ENCODE measurements at regions not wholly inside any gene's neighbourhood (a gene's known extent, or its start where the extent isn't known, plus 50 kb on each side); places are given as distances from the start of the nearest gene placed in this dataset.

DNA sequence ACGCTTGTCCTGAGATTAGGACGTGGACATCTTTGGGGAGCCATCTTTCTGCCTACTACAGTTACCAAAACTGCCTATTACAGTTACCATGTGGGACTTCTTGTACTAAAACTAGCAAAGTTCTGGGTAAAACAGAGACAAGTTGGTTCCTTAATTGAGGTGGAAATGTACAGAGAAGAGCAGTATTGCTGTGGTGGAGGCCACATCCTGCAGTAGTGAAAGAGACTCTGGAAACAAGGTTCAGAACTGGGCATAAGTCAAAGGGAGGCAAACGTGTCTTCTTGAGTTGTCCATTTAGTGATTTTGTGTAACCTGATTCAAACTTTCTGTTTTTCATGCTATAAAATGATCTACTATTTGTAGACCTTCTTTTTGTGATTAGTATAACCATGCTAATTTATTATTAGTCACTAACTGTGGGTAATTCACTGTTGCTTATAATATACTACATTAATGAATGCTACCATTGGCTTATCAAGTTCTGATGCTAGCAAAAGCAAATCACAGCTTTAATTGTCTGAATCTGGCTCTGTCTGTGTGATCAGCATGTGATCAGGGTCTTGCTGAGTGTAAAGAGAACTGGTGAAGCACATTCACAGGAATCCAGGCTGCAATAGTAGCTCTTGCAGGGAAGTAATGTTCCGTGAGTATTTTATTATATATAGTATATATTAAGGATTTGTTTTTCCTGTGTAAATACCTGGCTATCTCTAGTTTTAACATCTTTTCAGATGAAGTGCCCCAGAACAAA lies 207.9 kb upstream of the GAP43 start:
- DNase-seq (no peak), ATAC-seq (ENCODE audit: poor library complexity) (no peak)
- intact Hi-C loops (cut with DNase I), result no loop called here

DNA sequence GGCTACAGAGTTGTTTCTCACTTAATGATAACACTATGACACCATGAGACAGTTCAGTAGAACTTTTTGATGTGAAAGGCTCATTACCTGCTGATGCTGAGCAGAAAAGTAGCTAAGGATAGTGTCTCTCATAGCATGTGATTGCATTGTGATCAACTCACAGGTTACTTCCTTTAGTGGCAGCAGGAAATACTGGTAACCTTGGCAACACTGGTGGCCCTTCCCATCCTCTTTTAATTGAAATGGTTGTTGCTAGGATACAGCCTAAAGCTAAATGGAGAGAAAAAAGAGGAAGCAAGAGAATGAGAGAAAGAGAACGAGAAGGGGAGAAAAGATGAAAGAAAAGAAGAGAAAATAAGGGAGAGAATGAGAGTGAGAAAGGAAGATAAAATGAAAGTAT lies 204.7 kb upstream of the GAP43 start:
- ATAC-seq (ENCODE audit: poor library complexity) (no peak), DNase-seq (no peak)
- intact Hi-C loops (cut with DNase I), result no loop called here

- ATAC-seq (ENCODE audit: poor library complexity), result no peak
- DNase-seq, result no peak
- intact Hi-C loops (cut with DNase I), result no loop called here
Observed at GRCh38 chr3:115420086-115420485, 203.2 kb upstream of the GAP43 start.

- DNase-seq, result no peak
- intact Hi-C loops (cut with DNase I), result no loop called here
- ATAC-seq (ENCODE audit: poor library complexity), result no peak
Observed at GRCh38 chr3:115423170-115423569, 200.1 kb upstream of the GAP43 start.

DNA sequence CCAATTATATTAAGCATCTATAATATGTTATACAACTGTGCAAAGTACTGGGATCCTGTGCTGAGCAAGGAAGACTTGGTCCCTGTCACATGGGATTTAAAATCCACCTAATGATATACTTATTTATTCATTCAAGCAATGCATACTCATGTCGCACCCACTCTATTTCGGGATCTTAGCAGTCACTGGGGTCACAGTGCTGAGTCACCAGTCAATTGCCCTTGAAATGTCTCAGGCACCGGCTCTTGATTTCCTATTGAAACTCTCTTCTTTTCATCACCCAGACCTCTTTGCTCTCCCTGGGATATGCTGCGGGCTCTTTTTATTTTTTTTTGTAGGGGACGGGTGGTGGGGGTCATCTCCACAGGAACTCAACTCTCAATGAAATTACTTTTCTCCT lies 194.5 kb upstream of the GAP43 start:
- intact Hi-C loops (cut with DNase I), result no loop called here
- ATAC-seq (ENCODE audit: poor library complexity) (peak; percentile 51), DNase-seq (no peak)

DNA sequence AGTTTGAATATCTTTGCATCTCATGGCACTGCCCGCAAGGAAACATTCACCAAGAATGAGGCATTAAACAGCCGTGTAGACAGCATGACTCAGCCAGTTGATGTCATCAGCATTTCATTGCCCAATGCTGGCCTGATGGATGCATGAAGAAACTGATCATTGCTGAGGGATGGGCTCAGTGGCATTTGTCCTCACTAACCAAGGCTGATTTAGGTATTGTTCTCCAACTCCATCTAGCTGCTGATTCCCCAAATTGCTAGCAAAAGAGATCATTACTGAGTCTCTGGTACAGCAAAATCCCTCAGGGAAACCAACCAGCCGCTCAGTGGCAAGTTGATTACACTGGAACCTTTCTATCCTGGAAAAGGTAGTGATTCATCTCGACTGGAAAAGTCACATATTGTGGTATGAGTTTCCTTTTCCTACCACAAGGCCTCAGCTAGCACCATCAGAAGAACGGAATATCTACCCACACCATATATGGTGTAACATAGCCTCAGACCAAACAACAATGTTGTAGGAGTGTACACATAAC lies 186.5 kb upstream of the GAP43 start:
- no peak for DNase-seq
- intact Hi-C loops (cut with DNase I), result loop anchor here (10.0 kb wide), 1 partner anchor 222 kb away; no protein-coding TSS in a partner anchor
- no peak for ATAC-seq (ENCODE audit: poor library complexity)

DNA sequence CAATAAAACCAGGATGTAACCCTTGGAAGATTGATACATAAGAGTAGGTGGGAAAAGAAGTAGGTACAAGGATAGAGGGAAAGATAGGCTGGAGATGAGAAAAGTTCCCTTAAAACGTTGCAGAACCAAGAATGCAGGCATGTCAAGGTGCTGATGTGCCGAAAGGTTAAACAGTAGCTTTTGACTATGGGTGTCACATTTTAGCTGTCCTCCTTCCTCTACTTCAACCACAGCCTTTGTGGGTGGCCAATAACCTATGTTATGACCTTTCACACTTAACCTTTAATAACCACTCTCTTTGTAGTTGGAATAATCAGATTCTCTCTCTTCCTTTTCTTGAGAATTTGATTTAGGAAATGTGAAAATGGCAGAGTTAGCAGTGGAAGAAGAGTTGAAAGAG lies 184.5 kb upstream of the GAP43 start:
- intact Hi-C loops (cut with DNase I), result loop anchor here (10.0 kb wide), 1 partner anchor 224 kb away; no protein-coding TSS in a partner anchor

DNA sequence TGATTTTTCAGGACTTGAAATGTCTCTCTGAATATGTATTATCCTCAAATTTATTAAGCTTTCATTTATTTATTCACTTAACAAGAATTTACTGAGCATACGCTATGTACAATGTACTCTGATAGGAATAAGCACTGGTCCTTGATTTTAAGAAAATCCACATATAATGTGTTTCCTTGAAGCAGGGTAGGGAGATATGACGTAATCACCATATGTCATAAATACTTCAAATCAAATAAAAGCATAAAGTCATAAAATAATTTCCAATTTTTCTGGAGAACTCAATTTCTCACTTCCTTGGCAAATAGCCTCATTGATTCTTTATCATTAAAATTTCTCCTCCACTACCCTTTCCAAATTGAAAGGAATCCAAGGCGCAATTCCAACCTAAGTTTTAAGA lies 177.8 kb upstream of the GAP43 start:
- intact Hi-C loops (cut with DNase I), result no loop called here
- ATAC-seq (ENCODE audit: poor library complexity) (no peak), DNase-seq (no peak)

More for the DNA sequence above, 184.5 kb upstream of the GAP43 start:
- DNase-seq (no peak), ATAC-seq (ENCODE audit: poor library complexity) (no peak)

DNA sequence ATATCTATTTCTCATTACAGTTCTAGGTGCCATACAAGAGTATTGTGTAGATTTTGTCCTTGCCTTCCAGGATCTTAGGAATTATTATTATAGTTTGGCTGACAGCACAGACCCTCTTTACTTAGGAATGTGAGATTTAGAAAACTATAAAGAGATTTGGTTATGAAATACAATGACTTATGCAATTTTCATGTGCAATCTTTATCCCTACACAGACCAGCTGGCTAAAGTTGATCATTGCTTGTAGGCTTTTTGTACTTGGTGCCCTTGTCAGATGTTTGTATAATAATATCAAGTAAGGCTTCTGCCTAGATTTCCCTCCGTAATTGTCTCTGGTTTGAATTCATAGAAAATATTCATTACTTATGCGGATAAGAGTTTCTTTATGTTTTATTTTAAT lies 174.5 kb upstream of the GAP43 start:
- no peak for DNase-seq
- intact Hi-C loops (cut with DNase I), result no loop called here
- no peak for ATAC-seq (ENCODE audit: poor library complexity)

GRCh38 chr3:115450036-115450435 lies 173.3 kb upstream of the GAP43 start:
- ATAC-seq (ENCODE audit: poor library complexity) (no peak), DNase-seq (no peak)
- intact Hi-C loops (cut with DNase I), result no loop called here

GRCh38 chr3:115464036-115464435 lies 159.3 kb upstream of the GAP43 start:
- intact Hi-C loops (cut with DNase I), result no loop called here
- ATAC-seq (ENCODE audit: poor library complexity) (no peak), DNase-seq (no peak)

DNA sequence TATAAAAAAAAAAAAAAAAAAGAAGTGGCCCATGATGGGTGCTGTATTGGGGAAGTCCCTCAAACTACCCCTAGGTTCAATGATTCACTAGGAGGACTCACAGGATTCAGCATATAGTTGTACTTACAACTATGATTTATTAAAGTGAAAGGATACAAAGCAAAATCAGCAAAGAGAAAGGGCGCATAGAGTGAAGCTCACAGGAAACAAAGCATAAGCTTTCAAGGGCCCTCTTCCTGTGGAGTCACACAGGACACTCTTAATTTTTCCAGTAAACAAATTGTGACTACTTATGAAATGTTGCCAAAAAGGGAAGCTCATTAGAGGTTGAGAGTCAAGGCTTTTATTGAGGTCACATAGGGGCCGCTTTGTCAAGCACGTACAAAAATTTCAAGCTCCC lies 153.7 kb upstream of the GAP43 start:
- intact Hi-C loops (cut with DNase I), result no loop called here
- ATAC-seq (ENCODE audit: poor library complexity) (no peak), DNase-seq (no peak)

DNA sequence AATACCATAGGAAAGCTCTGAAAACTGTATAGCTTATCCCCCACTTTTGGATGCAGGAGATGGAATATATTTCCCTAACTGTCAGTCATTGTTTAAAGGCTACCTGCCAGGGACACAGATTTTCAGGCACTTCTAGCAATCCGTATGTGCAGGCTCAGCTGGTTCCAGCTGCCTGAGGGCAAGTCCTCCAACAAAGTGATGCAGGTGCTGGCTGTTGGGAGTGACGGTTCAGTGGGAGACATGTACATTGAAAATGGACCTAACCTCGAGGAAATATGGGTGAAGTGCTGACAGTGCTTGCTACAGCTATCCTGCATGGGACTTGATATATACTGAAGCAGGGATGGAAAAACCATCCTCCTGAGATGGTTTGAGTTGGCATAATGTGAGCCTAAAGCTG lies 153.1 kb upstream of the GAP43 start:
- ATAC-seq (ENCODE audit: poor library complexity) (no peak), DNase-seq (no peak)
- intact Hi-C loops (cut with DNase I), result no loop called here

DNA sequence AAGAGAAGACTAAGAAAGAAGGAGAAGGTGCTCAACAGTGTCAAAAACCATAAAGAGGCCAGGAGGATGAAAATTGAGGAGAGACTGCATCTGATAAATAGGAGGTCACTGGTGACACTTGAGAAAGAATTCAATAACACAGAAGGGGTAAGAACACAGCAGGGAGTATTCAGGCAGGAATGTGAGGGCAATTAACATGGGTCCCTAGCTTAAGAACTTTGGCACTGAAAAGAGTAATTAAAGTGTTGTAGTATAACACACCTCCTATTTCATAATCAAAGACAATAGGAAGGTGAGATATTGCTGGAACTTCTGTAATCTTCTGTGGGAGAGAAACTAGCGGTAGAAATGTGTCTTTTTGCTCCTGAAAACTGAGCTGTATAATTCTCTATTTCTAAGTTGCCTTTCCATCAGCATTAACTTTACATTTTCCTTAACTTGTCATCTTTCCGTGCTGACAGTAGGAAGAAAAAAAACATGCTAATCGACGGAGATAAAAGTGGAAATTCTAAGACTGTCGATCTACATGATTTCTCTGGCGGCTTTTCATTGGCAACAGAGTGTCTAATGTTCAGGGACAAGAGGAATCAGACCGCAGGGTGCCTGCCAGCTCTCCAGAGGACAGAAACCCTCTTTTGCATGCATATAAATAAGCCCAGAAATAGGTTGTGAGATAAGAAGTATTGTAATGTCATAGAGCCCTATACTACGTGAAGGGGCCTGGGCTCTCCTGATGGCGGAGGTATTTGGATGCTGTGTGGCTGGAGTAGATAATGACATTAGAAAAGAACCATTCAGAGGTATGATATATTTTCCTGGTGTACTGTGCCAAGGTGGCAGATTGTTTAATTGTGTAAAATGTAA lies 147.9 kb upstream of the GAP43 start:
- ATAC-seq (ENCODE audit: poor library complexity) (peak; percentile 87), DNase-seq (peak; percentile 52)
- intact Hi-C loops (cut with DNase I), result no loop called here

DNA sequence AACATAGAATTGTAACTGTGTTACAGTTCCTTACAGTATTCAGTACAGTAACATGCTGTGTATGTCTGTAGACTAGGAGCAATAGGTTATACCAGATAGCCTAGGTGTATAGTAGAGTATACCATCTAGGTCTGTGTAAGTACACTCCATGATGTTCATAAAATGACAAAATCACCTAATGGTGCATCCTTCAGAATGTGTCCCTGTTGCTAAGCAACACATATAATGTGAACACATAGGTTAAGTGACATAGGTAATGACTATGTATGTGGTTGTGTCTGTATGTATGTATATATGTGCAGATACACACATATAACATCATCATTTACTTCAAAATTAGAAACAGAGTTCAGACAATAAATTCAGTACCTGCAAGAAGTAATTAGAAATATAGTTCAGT lies 146.8 kb upstream of the GAP43 start:
- no peak for ATAC-seq (ENCODE audit: poor library complexity)
- no peak for DNase-seq
- intact Hi-C loops (cut with DNase I), result no loop called here

DNA sequence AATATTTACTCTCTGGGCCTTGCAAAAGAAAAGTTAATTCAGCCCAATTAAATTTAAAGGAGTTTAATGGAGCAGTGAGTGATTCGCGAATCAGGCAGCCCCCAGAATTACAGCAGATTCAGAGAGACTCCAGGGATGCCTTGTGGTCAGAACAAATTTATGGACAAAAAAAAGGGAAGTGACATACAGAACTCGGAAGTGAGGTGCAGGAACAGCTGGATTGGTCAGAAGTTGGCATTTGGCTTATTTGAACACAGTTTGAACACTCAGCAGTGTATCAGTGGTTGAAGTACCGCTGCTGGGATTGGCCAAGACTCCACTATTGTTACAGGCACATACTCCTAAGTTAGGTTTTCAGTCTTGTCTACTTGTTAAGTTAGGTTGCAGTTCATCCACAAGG lies 145.0 kb upstream of the GAP43 start:
- intact Hi-C loops (cut with DNase I), result no loop called here

DNA sequence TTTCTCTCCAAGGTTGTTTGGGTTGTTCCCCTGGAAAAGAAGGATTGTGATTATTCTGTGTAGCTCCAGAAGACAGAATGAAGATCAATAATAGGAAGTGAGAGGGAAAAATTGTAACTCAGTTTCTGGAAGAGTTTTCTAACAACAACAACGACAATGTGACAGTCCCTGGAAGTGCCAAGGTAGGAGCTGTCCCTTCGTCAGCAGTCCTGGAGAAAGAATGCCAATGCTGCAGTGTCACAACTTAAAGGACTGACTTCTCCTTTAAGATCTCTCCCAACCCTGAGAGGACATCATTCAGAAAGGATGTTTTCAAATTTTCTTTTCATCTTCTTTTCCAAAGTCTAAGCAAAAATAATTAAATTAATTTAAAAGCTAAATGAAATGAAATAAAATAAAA lies 136.4 kb upstream of the GAP43 start:
- DNase-seq, result no peak
- ATAC-seq (ENCODE audit: poor library complexity), result no peak
- intact Hi-C loops (cut with DNase I), result no loop called here

More for the DNA sequence above, 145.0 kb upstream of the GAP43 start:
- DNase-seq (no peak), ATAC-seq (ENCODE audit: poor library complexity) (no peak)

- peak; percentile 49 for ATAC-seq (ENCODE audit: poor library complexity)
- DNase-seq, result no peak
- intact Hi-C loops (cut with DNase I), result no loop called here
Observed at GRCh38 chr3:115487968-115488367, 135.3 kb upstream of the GAP43 start.

DNA sequence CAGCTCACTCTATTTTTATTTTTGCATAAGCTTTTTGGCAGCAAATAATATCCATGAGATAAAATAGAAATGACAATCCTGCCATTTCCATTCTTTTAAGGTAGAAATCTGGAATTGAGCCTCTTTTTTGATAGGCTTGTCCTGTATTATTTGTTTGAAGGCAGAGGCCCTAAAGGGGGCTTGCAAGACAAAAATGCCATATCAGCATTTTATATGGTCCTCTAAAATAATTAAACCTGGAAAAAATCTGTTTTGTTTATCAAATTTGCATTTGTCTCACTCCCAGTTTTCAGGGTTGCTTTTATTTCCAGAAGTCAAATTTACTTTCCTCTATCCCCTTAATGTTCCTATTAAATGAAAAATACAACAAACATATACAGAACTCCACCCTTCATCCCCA lies 134.9 kb upstream of the GAP43 start:
- ATAC-seq (ENCODE audit: poor library complexity), result no peak
- no peak for DNase-seq
- intact Hi-C loops (cut with DNase I), result no loop called here

- intact Hi-C loops (cut with DNase I), result no loop called here
- no peak for DNase-seq
- ATAC-seq (ENCODE audit: poor library complexity), result no peak
Observed at GRCh38 chr3:115494826-115495225, 128.5 kb upstream of the GAP43 start.

Measured in Right ventricle myocardium superior (tissue), 1 donor.